ENCODE measurements at regions not wholly inside any gene's neighbourhood (a gene's known extent, or its start where the extent isn't known, plus 50 kb on each side); places are given as distances from the start of the nearest gene placed in this dataset.
"Not testable (repeated sequence)": the region's sequence is repeated elsewhere in the genome, so short reads cannot be mapped to it uniquely, and the experiment has no call there.

- H3K36me3 ChIP-seq (ENCODE audit: low read depth): no peaks in the 10 kb centered on the region
- H3K27me3 ChIP-seq (ENCODE audit: insufficient read depth, poor library complexity, severe bottlenecking): no peaks in the 10 kb centered on the region
- no peaks in the 10 kb centered on the region for H3K4me1 ChIP-seq (ENCODE audit: insufficient read depth, poor library complexity, severe bottlenecking)
- H3K4me3 ChIP-seq (ENCODE audit: severe bottlenecking): no peak overlapping the region
- ATAC-seq (ENCODE audit: low read depth) (no peak), DNase-seq (ENCODE audit: low spot score) (no peak)
- H3K27ac ChIP-seq (ENCODE audit: poor library complexity, severe bottlenecking): no peak overlapping the region
- TF ChIP-seq CTCF (IDR thresholded peaks at IDR 0.05; ENCODE audit: poor library complexity, severe bottlenecking): no peak
- H3K9me3 ChIP-seq (ENCODE audit: severe bottlenecking): no peaks in the 10 kb centered on the region
These were observed 370.2 kb upstream of the CHORDC1 start for GRCh38 chr11:90593099-90593498.

- Histone ChIP-seq H3K4me1 (ENCODE audit: insufficient read depth, poor library complexity, severe bottlenecking) (no peaks in the 10 kb centered on the region), H3K4me3 (ENCODE audit: severe bottlenecking) (no peak overlapping the region), H3K9me3 (ENCODE audit: severe bottlenecking) (no peaks in the 10 kb centered on the region), H3K27me3 (ENCODE audit: insufficient read depth, poor library complexity, severe bottlenecking) (no peaks in the 10 kb centered on the region), H3K36me3 (ENCODE audit: low read depth) (no peaks in the 10 kb centered on the region), H3K27ac (ENCODE audit: poor library complexity, severe bottlenecking) (no peak overlapping the region)
- no peak for DNase-seq (ENCODE audit: low spot score)
- ATAC-seq (ENCODE audit: low read depth): no peak
- TF ChIP-seq CTCF (IDR thresholded peaks at IDR 0.05; ENCODE audit: poor library complexity, severe bottlenecking): no peak
These were observed 367.4 kb upstream of the CHORDC1 start for GRCh38 chr11:90590286-90590685.

- ATAC-seq (ENCODE audit: low read depth) (no peak), DNase-seq (ENCODE audit: low spot score) (no peak)
- no peaks in the 10 kb centered on the region for H3K9me3 ChIP-seq (ENCODE audit: severe bottlenecking)
- H3K27me3 ChIP-seq (ENCODE audit: insufficient read depth, poor library complexity, severe bottlenecking): no peaks in the 10 kb centered on the region
- no peak for TF ChIP-seq CTCF (IDR thresholded peaks at IDR 0.05; ENCODE audit: poor library complexity, severe bottlenecking)
- no peaks in the 10 kb centered on the region for H3K36me3 ChIP-seq (ENCODE audit: low read depth)
- no peaks in the 10 kb centered on the region for H3K4me1 ChIP-seq (ENCODE audit: insufficient read depth, poor library complexity, severe bottlenecking)
- H3K27ac ChIP-seq (ENCODE audit: poor library complexity, severe bottlenecking): no peak overlapping the region
- no peak overlapping the region for H3K4me3 ChIP-seq (ENCODE audit: severe bottlenecking)
These were observed 366.9 kb upstream of the CHORDC1 start for GRCh38 chr11:90589735-90590134.

- DNase-seq (ENCODE audit: low spot score) (no peak), ATAC-seq (ENCODE audit: low read depth) (no peak)
- Histone ChIP-seq H3K27me3 (ENCODE audit: insufficient read depth, poor library complexity, severe bottlenecking) (no peaks in the 10 kb centered on the region), H3K4me3 (ENCODE audit: severe bottlenecking) (no peak overlapping the region), H3K27ac (ENCODE audit: poor library complexity, severe bottlenecking) (no peak overlapping the region), H3K9me3 (ENCODE audit: severe bottlenecking) (no peaks in the 10 kb centered on the region), H3K4me1 (ENCODE audit: insufficient read depth, poor library complexity, severe bottlenecking) (no peaks in the 10 kb centered on the region), H3K36me3 (ENCODE audit: low read depth) (no peaks in the 10 kb centered on the region)
- TF ChIP-seq CTCF (IDR thresholded peaks at IDR 0.05; ENCODE audit: poor library complexity, severe bottlenecking): no peak
These were observed 365.0 kb upstream of the CHORDC1 start for GRCh38 chr11:90587896-90588295.

GRCh38 chr11:90585491-90585890, 362.6 kb upstream of the CHORDC1 start:
- no peak overlapping the region for H3K4me3 ChIP-seq (ENCODE audit: severe bottlenecking)
- ATAC-seq (ENCODE audit: low read depth) (no peak), DNase-seq (ENCODE audit: low spot score) (no peak)
- no peaks in the 10 kb centered on the region for H3K27me3 ChIP-seq (ENCODE audit: insufficient read depth, poor library complexity, severe bottlenecking)
- H3K27ac ChIP-seq (ENCODE audit: poor library complexity, severe bottlenecking): no peak overlapping the region
- H3K36me3 ChIP-seq (ENCODE audit: low read depth): no peaks in the 10 kb centered on the region
- TF ChIP-seq CTCF (IDR thresholded peaks at IDR 0.05; ENCODE audit: poor library complexity, severe bottlenecking): no peak
- no peaks in the 10 kb centered on the region for H3K9me3 ChIP-seq (ENCODE audit: severe bottlenecking)
- H3K4me1 ChIP-seq (ENCODE audit: insufficient read depth, poor library complexity, severe bottlenecking): no peaks in the 10 kb centered on the region

GRCh38 chr11:90582999-90583398, 360.1 kb upstream of the CHORDC1 start:
- ATAC-seq (ENCODE audit: low read depth); H3K9me3 ChIP-seq (ENCODE audit: severe bottlenecking); H3K4me1 ChIP-seq (ENCODE audit: insufficient read depth, poor library complexity, severe bottlenecking); H3K27ac ChIP-seq (ENCODE audit: poor library complexity, severe bottlenecking); H3K36me3 ChIP-seq (ENCODE audit: low read depth); DNase-seq (ENCODE audit: low spot score); H3K27me3 ChIP-seq (ENCODE audit: insufficient read depth, poor library complexity, severe bottlenecking); H3K4me3 ChIP-seq (ENCODE audit: severe bottlenecking): not testable (repeated sequence)
